ENCODE measurements at regions not wholly inside any gene's neighbourhood (a gene's known extent, or its start where the extent isn't known, plus 50 kb on each side); places are given as distances from the start of the nearest gene placed in this dataset.

GRCh38 chr5:29905626-29906353 is 1287.7 kb upstream of the CDH6 start:
- H3K4me3 Mint-ChIP-seq (ENCODE audit: low read depth, unreplicated experiment), result no peak overlapping the region
- H3K9me3 Mint-ChIP-seq (ENCODE audit: low read depth, unreplicated experiment), result peaks cover 17% of the 10 kb centered on the region
- no peaks in the 10 kb centered on the region for H3K36me3 Mint-ChIP-seq (ENCODE audit: insufficient read depth, unreplicated experiment)
- CTCF ChIA-PET, result no interaction called here
- no peaks in the 10 kb centered on the region for H3K27me3 Mint-ChIP-seq (ENCODE audit: unreplicated experiment)
- intact Hi-C loops (cut with micrococcal nuclease; ENCODE audit: unreplicated experiment), result no loop called here
- no peaks in the 10 kb centered on the region for H3K4me1 Mint-ChIP-seq (ENCODE audit: low read depth, unreplicated experiment)
- no TSS peak for BruUV-seq (replicated peaks)
- no peak for DNase-seq
- H3K27ac Mint-ChIP-seq (ENCODE audit: unreplicated experiment), result no peak overlapping the region
- no peak for TF ChIP-seq CTCF (IDR thresholded peaks at IDR 0.05; ENCODE audit: unreplicated experiment)

- Mint-ChIP-seq H3K4me1 (ENCODE audit: low read depth, unreplicated experiment) (no peaks in the 10 kb centered on the region), H3K4me3 (ENCODE audit: low read depth, unreplicated experiment) (no peak overlapping the region), H3K27me3 (ENCODE audit: unreplicated experiment) (no peaks in the 10 kb centered on the region), H3K9me3 (ENCODE audit: low read depth, unreplicated experiment) (peaks cover 5% of the 10 kb centered on the region), H3K27ac (ENCODE audit: unreplicated experiment) (no peak overlapping the region), H3K36me3 (ENCODE audit: insufficient read depth, unreplicated experiment) (no peaks in the 10 kb centered on the region)
- DNase-seq, result no peak
- BruUV-seq (replicated peaks), result no TSS peak
- CTCF ChIA-PET, result no interaction called here
- no peak for TF ChIP-seq CTCF (IDR thresholded peaks at IDR 0.05; ENCODE audit: unreplicated experiment)
- intact Hi-C loops (cut with micrococcal nuclease; ENCODE audit: unreplicated experiment), result no loop called here
Measured at GRCh38 chr5:29902859-29903258, 1290.6 kb upstream of the CDH6 start.

GRCh38 chr5:29899583-29899982 is 1293.9 kb upstream of the CDH6 start:
- H3K27ac Mint-ChIP-seq (ENCODE audit: unreplicated experiment), result no peak overlapping the region
- CTCF ChIA-PET, result no interaction called here
- BruUV-seq (replicated peaks), result no TSS peak
- H3K9me3 Mint-ChIP-seq (ENCODE audit: low read depth, unreplicated experiment), result peaks cover 9% of the 10 kb centered on the region
- no peaks in the 10 kb centered on the region for H3K27me3 Mint-ChIP-seq (ENCODE audit: unreplicated experiment)
- no peaks in the 10 kb centered on the region for H3K4me1 Mint-ChIP-seq (ENCODE audit: low read depth, unreplicated experiment)
- intact Hi-C loops (cut with micrococcal nuclease; ENCODE audit: unreplicated experiment), result no loop called here
- DNase-seq, result no peak
- H3K36me3 Mint-ChIP-seq (ENCODE audit: insufficient read depth, unreplicated experiment), result no peaks in the 10 kb centered on the region
- no peak overlapping the region for H3K4me3 Mint-ChIP-seq (ENCODE audit: low read depth, unreplicated experiment)
- no peak for TF ChIP-seq CTCF (IDR thresholded peaks at IDR 0.05; ENCODE audit: unreplicated experiment)

GRCh38 chr5:29897916-29898315 is 1295.6 kb upstream of the CDH6 start:
- no peak for TF ChIP-seq CTCF (IDR thresholded peaks at IDR 0.05; ENCODE audit: unreplicated experiment)
- DNase-seq, result no peak
- CTCF ChIA-PET, result interaction anchor here (0.6 kb wide), 1 partner anchor 50 kb away, joined by 3 read pairs; no protein-coding TSS in a partner anchor
- Mint-ChIP-seq H3K4me3 (ENCODE audit: low read depth, unreplicated experiment) (no peak overlapping the region), H3K27ac (ENCODE audit: unreplicated experiment) (no peak overlapping the region), H3K36me3 (ENCODE audit: insufficient read depth, unreplicated experiment) (no peaks in the 10 kb centered on the region), H3K4me1 (ENCODE audit: low read depth, unreplicated experiment) (no peaks in the 10 kb centered on the region), H3K27me3 (ENCODE audit: unreplicated experiment) (no peaks in the 10 kb centered on the region), H3K9me3 (ENCODE audit: low read depth, unreplicated experiment) (peaks cover 9% of the 10 kb centered on the region)
- BruUV-seq (replicated peaks), result no TSS peak
- intact Hi-C loops (cut with micrococcal nuclease; ENCODE audit: unreplicated experiment), result no loop called here
